ENCODE measurements at regions not wholly inside any gene's neighbourhood (a gene's known extent, or its start where the extent isn't known, plus 50 kb on each side); places are given as distances from the start of the nearest gene placed in this dataset.

DNA sequence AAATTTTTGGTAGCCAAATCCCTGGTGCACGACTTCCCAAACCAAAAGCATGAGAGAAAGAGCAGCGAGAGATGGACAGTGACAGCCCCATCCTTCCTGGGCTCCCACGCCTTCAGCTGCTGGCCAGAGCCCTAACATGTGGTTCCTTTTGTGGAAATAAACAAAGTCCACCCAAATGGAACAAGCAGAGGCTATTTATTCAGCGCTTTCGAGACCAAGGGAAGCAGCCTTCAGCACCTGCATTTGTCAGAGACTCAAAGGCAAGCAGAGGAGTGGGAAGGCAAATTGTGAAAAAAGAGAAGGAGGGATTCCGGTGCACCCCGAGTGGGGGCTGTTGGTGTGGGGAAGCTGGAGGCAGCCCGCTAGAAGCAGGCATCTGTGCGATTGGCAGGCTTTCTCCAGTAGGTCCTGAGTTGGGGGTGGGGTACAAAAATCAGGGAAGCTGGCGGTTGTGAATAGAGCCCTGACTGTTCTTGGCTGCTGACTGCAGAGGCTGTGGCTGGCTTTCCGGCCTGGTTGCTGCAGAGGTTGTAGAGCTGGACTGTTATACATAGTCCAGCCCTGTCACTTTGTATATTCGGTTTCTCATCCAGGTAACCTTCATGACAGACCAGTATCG lies 427.2 kb downstream of the OCA2 start:
- DNase-seq = peak; percentile 30

GRCh38 chr15:27670486-27671209 lies 428.5 kb downstream of the OCA2 start:
- peak; percentile 72 for DNase-seq

DNA sequence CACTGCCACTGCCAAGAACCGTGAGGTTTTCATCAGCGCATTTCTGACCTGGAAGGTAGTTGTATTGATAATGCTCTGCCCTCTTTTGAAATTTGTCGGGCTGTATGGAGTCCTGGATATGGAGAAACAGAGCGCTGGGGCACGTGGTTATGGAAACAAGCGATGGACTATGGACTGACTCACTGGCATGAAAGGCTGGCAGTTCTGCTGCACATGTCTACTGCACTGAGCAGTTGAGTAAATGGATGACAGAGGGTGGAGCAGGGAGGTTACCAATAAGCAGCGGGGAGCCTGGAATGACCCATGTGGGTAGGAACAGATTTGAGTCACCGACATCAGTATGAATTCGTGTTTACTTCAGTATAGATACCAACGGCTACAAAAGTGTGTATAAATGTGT lies 429.5 kb downstream of the OCA2 start:
- no peak for DNase-seq

DNA sequence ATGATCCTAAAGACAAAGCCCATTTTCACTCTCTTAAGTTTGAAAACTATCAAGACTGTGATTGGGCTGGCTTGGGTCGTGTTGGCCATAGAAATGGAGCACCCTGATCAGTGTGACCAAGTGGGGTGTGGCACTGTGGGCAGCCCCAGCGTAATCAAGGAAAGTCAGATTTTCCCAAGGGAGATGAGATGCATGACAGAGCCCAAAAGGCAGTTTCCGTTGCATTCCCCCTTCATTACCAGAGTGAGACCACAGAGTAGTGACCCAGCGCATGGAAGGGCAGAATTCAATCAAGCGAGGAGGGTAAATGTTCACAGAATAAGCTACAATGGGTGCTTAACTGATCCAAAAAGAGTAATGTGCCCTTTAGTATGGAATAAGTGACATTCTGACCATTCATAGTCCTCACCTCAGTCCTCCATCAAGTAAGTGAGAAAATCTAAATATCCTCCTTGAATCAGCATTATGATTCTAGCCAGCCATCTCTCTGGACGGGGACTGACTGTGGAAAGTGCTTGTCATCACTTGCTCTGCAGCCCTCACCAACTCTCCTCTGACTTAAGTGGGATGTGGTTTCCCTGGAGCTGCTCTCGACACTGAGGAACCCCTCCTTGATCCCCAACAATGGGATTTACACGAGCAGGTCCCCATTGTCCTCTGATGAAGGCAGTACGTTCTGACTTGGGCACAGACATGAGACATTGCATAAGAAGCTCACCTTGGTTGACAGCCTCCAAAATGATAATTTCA lies 430.5 kb downstream of the OCA2 start:
- DNase-seq = no peak

DNA sequence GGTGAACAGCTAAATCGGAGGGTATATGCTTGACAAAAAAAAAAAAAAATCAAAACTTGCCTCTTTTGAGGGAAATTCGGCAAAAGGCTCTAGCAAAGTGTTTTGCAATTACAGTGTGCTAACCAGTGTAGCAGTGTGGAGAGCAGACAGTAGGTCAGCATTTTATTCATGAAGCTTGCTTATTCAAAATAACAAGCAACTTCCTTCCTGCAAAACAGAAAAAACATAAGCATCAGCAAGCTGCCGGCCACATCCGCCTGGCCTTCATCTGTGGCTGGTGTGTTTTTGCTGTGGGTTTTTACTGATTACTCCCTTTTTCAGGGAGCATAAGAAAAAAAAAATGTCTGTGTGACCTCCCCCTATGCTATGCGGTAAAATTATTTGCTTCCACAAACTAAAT lies 434.1 kb downstream of the OCA2 start:
- DNase-seq = no peak

DNA sequence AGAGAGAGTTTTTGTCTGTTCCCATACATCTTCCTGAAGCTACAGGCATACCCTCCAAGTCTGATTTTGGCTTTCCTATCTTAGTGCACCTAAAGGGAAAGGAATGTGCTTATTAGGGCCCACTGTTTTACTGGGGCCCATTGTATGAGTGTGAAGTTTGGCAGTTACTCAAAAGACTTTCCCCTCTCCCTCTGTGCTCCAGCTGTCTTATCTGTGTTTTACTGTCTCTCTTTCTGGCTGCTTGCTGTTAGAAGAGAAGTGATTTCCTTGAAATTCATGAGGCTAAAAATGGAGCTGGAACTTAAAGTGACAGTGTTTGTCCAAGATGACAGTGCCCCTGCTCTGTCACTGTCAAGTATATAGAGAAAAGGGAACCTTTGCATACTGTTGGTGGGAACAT lies 436.2 kb downstream of the OCA2 start:
- no peak for DNase-seq

- DNase-seq = no peak
Measured at GRCh38 chr15:27660676-27661075, 438.4 kb downstream of the OCA2 start.

DNA sequence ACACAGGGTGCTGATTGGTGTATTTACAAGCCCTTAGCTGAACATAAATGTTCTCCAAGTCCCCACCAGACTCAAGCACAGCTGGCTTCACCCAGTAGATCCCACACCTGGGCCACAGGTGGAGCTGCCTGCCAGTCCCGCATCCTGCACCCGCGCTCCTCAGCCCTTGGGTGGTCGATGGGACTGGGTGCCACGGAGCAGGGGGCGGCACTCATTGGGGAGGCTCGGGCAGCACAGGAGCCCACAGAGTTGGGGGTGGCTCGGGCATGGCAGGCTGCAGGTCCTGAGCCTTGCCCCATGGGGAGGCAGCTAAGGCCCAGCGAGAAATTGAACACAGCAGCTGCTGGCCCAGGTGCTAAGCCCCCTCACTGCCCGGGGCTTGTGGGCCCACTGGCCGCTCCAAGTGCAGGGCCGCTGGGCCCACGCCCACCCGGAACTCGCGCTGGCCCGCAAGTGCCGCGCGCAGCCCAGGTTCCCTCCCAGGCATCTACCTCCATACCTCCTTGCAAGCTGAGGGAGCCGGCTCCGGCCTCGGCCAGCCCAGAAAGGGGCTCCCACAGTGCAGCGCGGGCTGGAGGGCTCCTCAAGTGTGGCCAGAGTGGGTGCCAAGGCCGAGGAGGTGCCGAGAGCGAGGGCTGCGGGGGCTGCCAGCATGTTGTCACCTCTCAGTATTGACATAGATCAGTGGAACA lies 442.7 kb downstream of the OCA2 start:
- no peak for DNase-seq

- DNase-seq = no peak
Measured at GRCh38 chr15:27655056-27655455, 444.1 kb downstream of the OCA2 start.

DNA sequence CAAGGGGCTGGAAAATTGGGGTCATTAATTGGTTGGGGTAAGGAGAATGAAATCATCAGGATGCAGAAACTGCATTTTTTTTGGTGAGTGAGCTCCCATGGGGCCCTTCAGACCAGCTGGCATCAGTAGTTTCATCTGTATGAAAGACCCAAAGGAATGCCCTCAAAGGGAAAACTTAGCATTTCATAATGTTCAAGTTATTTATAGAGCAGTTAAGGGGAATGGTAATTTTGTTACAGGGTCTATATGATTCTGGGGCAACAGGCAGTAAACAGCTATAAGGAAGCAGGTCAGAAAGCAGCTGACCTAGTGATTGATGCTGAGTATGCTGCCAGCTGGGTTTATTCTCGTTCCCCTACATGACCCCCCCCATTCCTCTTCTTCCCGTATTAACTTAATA lies 448.9 kb downstream of the OCA2 start:
- no peak for DNase-seq

GRCh38 chr15:27648359-27648758 lies 450.8 kb downstream of the OCA2 start:
- DNase-seq = no peak

- DNase-seq = no peak
Measured at GRCh38 chr15:27646531-27646930, 452.6 kb downstream of the OCA2 start.

DNA sequence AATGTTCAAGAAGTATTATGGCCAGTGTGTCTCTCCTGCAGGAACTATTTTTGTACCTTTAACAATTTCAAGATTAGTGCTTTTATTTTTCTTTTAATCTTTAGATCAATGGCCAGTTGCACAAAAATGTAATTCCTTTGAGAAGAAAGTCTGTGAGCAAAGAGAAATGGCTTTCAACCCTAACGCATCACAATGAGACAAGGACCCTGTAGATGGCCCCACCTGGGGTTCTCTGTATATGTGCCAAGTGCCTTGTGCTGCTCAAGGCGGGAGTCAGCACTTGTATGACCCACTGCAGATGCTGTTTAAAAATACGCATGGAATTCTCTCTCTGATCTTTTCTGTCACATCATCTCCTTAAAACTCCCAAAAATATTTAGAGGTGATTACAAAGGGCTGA lies 453.4 kb downstream of the OCA2 start:
- DNase-seq = no peak

DNA sequence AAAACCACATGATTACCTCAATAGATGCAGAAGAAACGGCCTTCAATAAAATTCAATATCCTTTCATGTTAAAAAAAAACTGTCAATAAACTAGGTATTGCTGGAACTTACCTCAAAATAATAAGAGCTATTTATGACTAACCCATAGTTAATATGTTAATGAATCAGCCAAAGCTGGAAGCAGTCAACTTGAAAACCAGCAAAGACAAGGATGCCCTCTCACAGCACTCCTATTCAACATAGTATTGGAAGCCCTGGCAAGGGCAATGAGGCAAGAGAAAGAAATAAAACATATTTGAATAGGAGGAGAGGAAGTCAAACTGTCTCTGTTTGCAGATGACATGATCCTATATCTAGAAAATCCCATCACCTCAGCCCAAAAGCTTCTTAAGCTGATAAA lies 456.1 kb downstream of the OCA2 start:
- DNase-seq = no peak

GRCh38 chr15:27639595-27639994 lies 459.5 kb downstream of the OCA2 start:
- no peak for DNase-seq

GRCh38 chr15:27638958-27639357 lies 460.2 kb downstream of the OCA2 start:
- no peak for DNase-seq

- DNase-seq = no peak
Measured at GRCh38 chr15:27635916-27636315, 463.2 kb downstream of the OCA2 start.

DNA sequence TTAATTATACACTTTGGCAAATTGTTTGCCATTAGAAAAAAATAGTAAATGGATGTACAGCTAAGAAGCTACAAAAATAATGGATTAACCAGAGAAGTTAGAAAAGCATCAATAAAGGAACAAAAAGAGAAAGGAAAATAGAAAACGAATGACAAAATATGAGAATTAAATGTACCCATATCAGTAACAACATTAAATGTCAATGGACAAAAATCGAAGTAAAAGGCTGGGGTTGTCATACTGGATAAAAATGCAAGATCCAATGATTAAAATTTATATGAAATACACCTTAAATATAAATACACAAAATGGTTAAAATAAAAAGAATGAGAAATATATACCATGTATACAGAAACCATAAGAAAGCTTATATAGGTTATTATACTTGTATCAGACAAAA lies 470.6 kb downstream of the OCA2 start:
- DNase-seq = no peak

GRCh38 chr15:27627623-27628022 lies 471.5 kb downstream of the OCA2 start:
- DNase-seq = no peak

GRCh38 chr15:27623560-27624305 lies 475.4 kb downstream of the OCA2 start:
- DNase-seq = no peak

DNA sequence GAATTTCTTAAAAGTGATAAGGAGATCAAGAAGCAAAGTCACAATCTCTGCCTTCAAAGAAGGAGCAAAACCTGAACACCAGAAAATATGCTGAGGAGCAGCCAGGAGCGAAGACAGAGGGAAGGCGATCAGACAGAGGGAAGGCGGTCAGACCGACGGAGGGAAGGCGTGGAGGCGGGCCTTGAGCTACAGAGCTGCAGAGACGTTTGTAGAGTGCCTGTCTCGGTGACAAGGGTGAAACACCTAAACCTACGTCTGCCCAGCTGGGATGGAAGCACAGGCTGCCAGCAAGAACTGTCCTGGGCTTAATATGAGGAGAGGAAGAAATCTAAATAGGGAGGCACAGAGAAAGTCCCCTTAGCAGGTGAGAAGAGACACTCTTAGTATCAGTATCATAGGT lies 476.0 kb downstream of the OCA2 start:
- no peak for DNase-seq

DNA sequence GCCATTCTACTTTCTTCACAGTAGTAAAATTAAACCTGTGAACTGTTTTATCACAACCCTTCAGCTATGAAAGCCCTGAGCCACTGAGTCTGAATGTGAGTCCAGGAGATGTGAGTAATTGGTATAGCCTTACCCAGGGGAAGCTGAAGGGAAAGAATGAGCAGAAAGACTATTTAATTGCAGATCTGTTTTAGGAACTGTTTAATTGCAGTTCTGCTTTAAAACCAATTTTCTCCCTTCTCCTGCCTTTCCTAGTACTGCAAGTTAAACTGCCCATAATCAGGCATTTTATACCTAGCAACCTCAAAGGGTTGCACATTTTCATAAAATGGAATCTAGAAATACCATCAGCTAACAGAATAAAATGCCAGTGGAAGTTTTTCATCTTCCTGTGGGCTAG lies 476.7 kb downstream of the OCA2 start:
- DNase-seq = no peak
